GM12878 (cell line): ENCODE measurements at regions not wholly inside any gene's neighbourhood (a gene's known extent, or its start where the extent isn't known, plus 50 kb on each side); places are given as distances from the start of the nearest gene placed in this dataset.

Source experiments
- ATAC-seq: fragments of 200-7000 bp; cut with Tn5 transposase; 3 replicates; pipeline ENCODE4 v1.9.1; 2020; ENCODE audit warnings: mild to moderate bottlenecking, moderate library complexity
- BruUV-seq: library from RNA; stranded (reverse); fragments of 400-500 nt; replicated peaks from 2 replicates; lab custom pipeline; 2021; lab: Mats Ljungman, UMichigan
- CTCF ChIA-PET: fragments of 300-600 bp; sonication (Branson Sonifier 250); formaldehyde crosslinking; extraction: SDS; loops from one replicate; lab custom pipeline; 2021; ENCODE audit warnings: inconsistent platforms; lab: Yijun Ruan, JAX
- POLR2A ChIA-PET: fragments of 350-600 bp; formaldehyde crosslinking; extraction: SDS; loops from one replicate; lab custom pipeline; 2021; ENCODE audit warnings: inconsistent platforms; lab: Charles Lee
- RAD21 ChIA-PET: fragments of 300-600 bp; sonication (Branson Sonifier 250); formaldehyde crosslinking; loops from one replicate; lab custom pipeline; 2023; ENCODE audit warnings: antibody characterized with exemption; ENCODE audit not compliant: unreplicated experiment; lab: Charles Lee
- SMC1A ChIA-PET: fragments of 300-600 bp; sonication (Branson Sonifier 250); formaldehyde crosslinking; loops from one replicate; lab custom pipeline; 2023; ENCODE audit not compliant: unreplicated experiment, uncharacterized antibody; lab: Charles Lee
- DNase-seq: peaks from one replicate; pipeline ENCODE4 v3.0.0-alpha.2; 2011; ENCODE audit warnings: low read depth, low spot score
- FAIRE-seq: peaks from 3 replicates; lab custom pipeline; 2011; peaks lifted over from hg19 to GRCh38; lab: Jason Lieb, UNC
- H2AFZ ChIP-seq: 2 replicates; pipeline ENCODE4 v1.6.0; 2011; ENCODE audit warnings: low read depth, low read length, control low read depth; ENCODE audit not compliant: control insufficient read depth
- H3K27ac ChIP-seq: 2 replicates; pipeline ENCODE4 v1.5.1; 2011; ENCODE audit warnings: control low read depth; ENCODE audit not compliant: control insufficient read depth, insufficient read depth
- H3K27me3 ChIP-seq, 2 experiments: replicated peaks in 1 of 2; 2 replicates each; pipeline versions ENCODE4 v1.6.0 to v1.6.1; 2011; ENCODE audit warnings: low read length in 1 of 2; ENCODE audit not compliant: control insufficient read depth in 2 of 2, insufficient read depth in 2 of 2
- H3K36me3 ChIP-seq, 2 experiments: 2 replicates each; pipeline ENCODE4 v1.5.1; 2011; ENCODE audit warnings: low read length in 1 of 2; ENCODE audit not compliant: control insufficient read depth in 2 of 2, insufficient read depth in 2 of 2
- H3K4me1 ChIP-seq: 2 replicates; pipeline ENCODE4 v1.6.1; 2011; ENCODE audit warnings: mild to moderate bottlenecking, low read length, moderate library complexity, mixed read lengths; ENCODE audit not compliant: control insufficient read depth, insufficient read depth
- H3K4me2 ChIP-seq: 2 replicates; pipeline ENCODE4 v1.6.0; 2011; ENCODE audit warnings: control low read depth; ENCODE audit not compliant: control insufficient read depth, insufficient read depth
- H3K4me3 ChIP-seq: fragments of 200-600 bp; sonication (generic); 2 replicates; pipeline ENCODE4 v1.5.1; 2016
- H3K79me2 ChIP-seq: 2 replicates; pipeline ENCODE4 v1.6.0; 2011; ENCODE audit warnings: low read length; ENCODE audit not compliant: control insufficient read depth, insufficient read depth
- H3K9ac ChIP-seq: 2 replicates; pipeline ENCODE4 v1.8.0; 2011; ENCODE audit warnings: low read length, control low read depth, mixed read lengths; ENCODE audit not compliant: control insufficient read depth, insufficient read depth
- H3K9me3 ChIP-seq: replicated peaks from 3 replicates; pipeline ENCODE4 v1.5.1; 2011; ENCODE audit warnings: mild to moderate bottlenecking, low read length; ENCODE audit not compliant: control insufficient read depth, insufficient read depth
- H4K20me1 ChIP-seq: 2 replicates; pipeline ENCODE4 v1.6.0; 2011; ENCODE audit not compliant: control insufficient read depth, insufficient read depth
- DPF2 ChIP-seq: fragments of 450-650 bp; IDR thresholded peaks from 2 replicates; pipeline ENCODE4 v1.6.1; 2017; ENCODE audit warnings: mild to moderate bottlenecking
- ETV6 ChIP-seq, 2 experiments: fragments of 450-650 bp in 1 of 2; IDR thresholded peaks in 1 of 2; conservative IDR thresholded peaks in 1 of 2; 2 replicates each; pipeline ENCODE4 v1.6.1; 2014; ENCODE audit warnings: antibody characterized with exemption in 1 of 2, borderline replicate concordance in 1 of 2, low read depth in 1 of 2, mild to moderate bottlenecking in 1 of 2, moderate library complexity in 1 of 2
- POLR2A ChIP-seq: IDR thresholded peaks from 2 replicates; pipeline ENCODE4 v1.6.1; 2011; ENCODE audit warnings: low read depth, mild to moderate bottlenecking, low read length
- RB1 ChIP-seq: fragments of 450-650 bp; formaldehyde crosslinking; IDR thresholded peaks from 2 replicates; pipeline ENCODE4 v1.6.1; 2017; ENCODE audit warnings: mild to moderate bottlenecking, borderline replicate concordance
- RELA ChIP-seq: fragments of 450-650 bp; IDR thresholded peaks from 2 replicates; pipeline ENCODE4 v1.8.0; 2014; ENCODE audit warnings: borderline replicate concordance; ENCODE audit not compliant: partially characterized antibody
- REST ChIP-seq: IDR thresholded peaks from 2 replicates; pipeline ENCODE4 v1.6.1; 2012; ENCODE audit warnings: mild to moderate bottlenecking, low read depth, low read length
- SMAD5 ChIP-seq: IDR thresholded peaks from 2 replicates; pipeline ENCODE4 v1.6.1; 2016; ENCODE audit warnings: antibody characterized with exemption, low read depth
- SP1 ChIP-seq: IDR thresholded peaks from one replicate; pipeline ENCODE4 v1.6.1; 2011; ENCODE audit warnings: low read depth, low read length
- ZBTB4 ChIP-seq: fragments of 450-650 bp; formaldehyde crosslinking; IDR thresholded peaks from 2 replicates; pipeline ENCODE4 v1.4.0; 2022; ENCODE audit warnings: mild to moderate bottlenecking, moderate library complexity
- WGBS: methylation state at CpG from one replicate; pipeline ENCODE4 v1.1.6; 2016; ENCODE audit warnings: low lambda C conversion rate; ENCODE audit not compliant: insufficient replicate concordance, insufficient coverage; ENCODE audit errors: missing lambda C conversion rate; 5-methylcytosine and 5-hydroxymethylcytosine counted together
- in situ Hi-C: fragments of 300-500 bp; cut with MboI; formaldehyde crosslinking; loops from 9 replicates; pipeline ENCODE4 v1.14.3; 2018; ENCODE audit warnings: mixed read lengths
- intact Hi-C: fragments of 100-400 bp; cut with micrococcal nuclease; formaldehyde crosslinking; loops from one replicate; pipeline ENCODE4 v1.14.2; 2022; ENCODE audit not compliant: unreplicated experiment
- TF ChIP-seq, protein P1 (sequence below): fragments of 450-650 bp; IDR thresholded peaks from 2 replicates; pipeline ENCODE4 v1.6.1; 2016; ENCODE audit warnings: mild to moderate bottlenecking
- TF ChIP-seq, protein P2 (sequence below): IDR thresholded peaks from 2 replicates; pipeline ENCODE4 v1.6.1; 2012; ENCODE audit warnings: low read depth, low read length, improper control_type of control experiment
- TF ChIP-seq, protein P3 (sequence below): fragments of 450-650 bp; IDR thresholded peaks from 2 replicates; pipeline ENCODE4 v1.6.1; 2018; ENCODE audit warnings: mild to moderate bottlenecking, low read depth, moderate library complexity; ENCODE audit not compliant: partially characterized antibody

DNA sequence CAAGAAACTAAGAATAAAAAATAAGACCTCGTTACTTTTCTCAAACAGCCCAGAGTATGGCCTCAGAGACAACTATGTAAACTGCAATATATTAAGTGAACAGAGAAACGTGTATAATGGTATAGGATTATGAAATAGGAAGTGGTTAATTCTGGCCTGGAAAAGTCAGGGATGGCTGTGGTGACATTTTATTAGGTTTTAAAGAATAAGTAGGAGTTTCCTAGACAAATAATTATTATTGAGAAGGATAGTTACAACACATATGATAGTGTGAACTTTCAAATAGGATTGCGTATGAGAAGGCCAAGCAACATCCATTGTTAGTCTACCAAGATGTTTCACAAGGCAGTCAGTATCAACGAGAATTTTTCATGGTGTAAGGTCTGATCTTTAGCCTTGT is 244.1 kb downstream of the LPIN1 start:
- peaks cover 0 to 9% of the 10 kb centered on the region in 2 experiments; a peak in 3 of 4 replicates for H3K36me3 ChIP-seq
- DNase-seq (no peak), ATAC-seq (no peak), FAIRE-seq (no peak)
- RAD21 ChIA-PET: interaction anchor here (1.2 kb wide), 1 partner anchor 162 kb away, joined by 4 read pairs; no protein-coding TSS in a partner anchor
- POLR2A ChIA-PET: interaction anchor here (0.6 to 1.4 kb wide), 4 partner anchors 15 to 285 kb away, joined by 4 to 8 read pairs (median 6); no protein-coding TSS in a partner anchor
- H3K4me1 ChIP-seq: no peaks in the 10 kb centered on the region
- in situ Hi-C loops (no loop called here), intact Hi-C loops (no loop called here)
- no TSS peak for BruUV-seq
- peaks cover 11% of the 10 kb centered on the region for H3K9me3 ChIP-seq
- H3K9ac ChIP-seq: no peak overlapping the region
- CTCF ChIA-PET: no interaction called here
- no peak overlapping the region for H3K27ac ChIP-seq
- no peaks in the 10 kb centered on the region for H4K20me1 ChIP-seq
- no peak overlapping the region for H2AFZ ChIP-seq
- SMC1A ChIA-PET: no interaction called here
- H3K4me3 ChIP-seq: no peak overlapping the region
- no peaks in the 10 kb centered on the region for H3K27me3 ChIP-seq
- no peaks in the 10 kb centered on the region for H3K79me2 ChIP-seq
- 81% methylated on average over 4 of the region's 4 CpGs for WGBS
- H3K4me2 ChIP-seq: no peak overlapping the region
- TF ChIP-seq REST (no peak), RELA (no peak), POLR2A (no peak), DPF2 (no peak), ETV6 (conservative IDR thresholded peaks at IDR 0.05 in 1 of 2, IDR thresholded peaks at IDR 0.05 in 1 of 2; ENCODE audit: borderline replicate concordance in 1 of 2, low read depth in 1 of 2) (no peak), SP1 (no peak), SMAD5 (no peak), RB1 (no peak), ZBTB4 (CRISPR knock-in tag) (no peak)
- TF ChIP-seq, protein P1, sequence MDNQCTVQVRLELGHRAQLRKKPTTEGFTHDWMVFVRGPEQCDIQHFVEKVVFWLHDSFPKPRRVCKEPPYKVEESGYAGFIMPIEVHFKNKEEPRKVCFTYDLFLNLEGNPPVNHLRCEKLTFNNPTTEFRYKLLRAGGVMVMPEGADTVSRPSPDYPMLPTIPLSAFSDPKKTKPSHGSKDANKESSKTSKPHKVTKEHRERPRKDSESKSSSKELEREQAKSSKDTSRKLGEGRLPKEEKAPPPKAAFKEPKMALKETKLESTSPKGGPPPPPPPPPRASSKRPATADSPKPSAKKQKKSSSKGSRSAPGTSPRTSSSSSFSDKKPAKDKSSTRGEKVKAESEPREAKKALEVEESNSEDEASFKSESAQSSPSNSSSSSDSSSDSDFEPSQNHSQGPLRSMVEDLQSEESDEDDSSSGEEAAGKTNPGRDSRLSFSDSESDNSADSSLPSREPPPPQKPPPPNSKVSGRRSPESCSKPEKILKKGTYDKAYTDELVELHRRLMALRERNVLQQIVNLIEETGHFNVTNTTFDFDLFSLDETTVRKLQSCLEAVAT: no peak
- TF ChIP-seq, protein P2, sequence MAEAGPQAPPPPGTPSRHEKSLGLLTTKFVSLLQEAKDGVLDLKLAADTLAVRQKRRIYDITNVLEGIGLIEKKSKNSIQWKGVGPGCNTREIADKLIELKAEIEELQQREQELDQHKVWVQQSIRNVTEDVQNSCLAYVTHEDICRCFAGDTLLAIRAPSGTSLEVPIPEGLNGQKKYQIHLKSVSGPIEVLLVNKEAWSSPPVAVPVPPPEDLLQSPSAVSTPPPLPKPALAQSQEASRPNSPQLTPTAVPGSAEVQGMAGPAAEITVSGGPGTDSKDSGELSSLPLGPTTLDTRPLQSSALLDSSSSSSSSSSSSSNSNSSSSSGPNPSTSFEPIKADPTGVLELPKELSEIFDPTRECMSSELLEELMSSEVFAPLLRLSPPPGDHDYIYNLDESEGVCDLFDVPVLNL: no peak
- TF ChIP-seq, protein P3, sequence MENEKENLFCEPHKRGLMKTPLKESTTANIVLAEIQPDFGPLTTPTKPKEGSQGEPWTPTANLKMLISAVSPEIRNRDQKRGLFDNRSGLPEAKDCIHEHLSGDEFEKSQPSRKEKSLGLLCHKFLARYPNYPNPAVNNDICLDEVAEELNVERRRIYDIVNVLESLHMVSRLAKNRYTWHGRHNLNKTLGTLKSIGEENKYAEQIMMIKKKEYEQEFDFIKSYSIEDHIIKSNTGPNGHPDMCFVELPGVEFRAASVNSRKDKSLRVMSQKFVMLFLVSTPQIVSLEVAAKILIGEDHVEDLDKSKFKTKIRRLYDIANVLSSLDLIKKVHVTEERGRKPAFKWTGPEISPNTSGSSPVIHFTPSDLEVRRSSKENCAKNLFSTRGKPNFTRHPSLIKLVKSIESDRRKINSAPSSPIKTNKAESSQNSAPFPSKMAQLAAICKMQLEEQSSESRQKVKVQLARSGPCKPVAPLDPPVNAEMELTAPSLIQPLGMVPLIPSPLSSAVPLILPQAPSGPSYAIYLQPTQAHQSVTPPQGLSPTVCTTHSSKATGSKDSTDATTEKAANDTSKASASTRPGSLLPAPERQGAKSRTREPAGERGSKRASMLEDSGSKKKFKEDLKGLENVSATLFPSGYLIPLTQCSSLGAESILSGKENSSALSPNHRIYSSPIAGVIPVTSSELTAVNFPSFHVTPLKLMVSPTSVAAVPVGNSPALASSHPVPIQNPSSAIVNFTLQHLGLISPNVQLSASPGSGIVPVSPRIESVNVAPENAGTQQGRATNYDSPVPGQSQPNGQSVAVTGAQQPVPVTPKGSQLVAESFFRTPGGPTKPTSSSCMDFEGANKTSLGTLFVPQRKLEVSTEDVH: no peak
